T-helper 1 cell treated with Interleukin-12 subunit alpha and Interleukin-12 subunit beta and Interleukin-4 antibody, amounts not matched to agents 30 μg/mL and 1 μg/mL, for 36 hours (primary cell): ENCODE measurements at regions not wholly inside any gene's neighbourhood (a gene's known extent, or its start where the extent isn't known, plus 50 kb on each side); places are given as distances from the start of the nearest gene placed in this dataset.
"Not testable (repeated sequence)": the region's sequence is repeated elsewhere in the genome, so short reads cannot be mapped to it uniquely, and the experiment has no call there.

Source experiments
- H3K27ac Mint-ChIP-seq: one replicate; pipeline ENCODE4 v1.8.0; 2021; ENCODE audit warnings: mild to moderate bottlenecking, mixed read lengths
- H3K27me3 Mint-ChIP-seq: one replicate; pipeline ENCODE4 v1.8.0; 2021; ENCODE audit warnings: low read depth, mixed read lengths
- H3K36me3 Mint-ChIP-seq: one replicate; pipeline ENCODE4 v1.8.0; 2021; ENCODE audit warnings: low read depth, mixed read lengths
- H3K4me1 Mint-ChIP-seq: one replicate; pipeline ENCODE4 v1.8.0; 2021; ENCODE audit warnings: low read depth, mixed read lengths
- H3K4me3 Mint-ChIP-seq: one replicate; pipeline ENCODE4 v1.8.0; 2021; ENCODE audit warnings: mild to moderate bottlenecking, moderate library complexity, mixed read lengths
- H3K9me3 Mint-ChIP-seq: one replicate; pipeline ENCODE4 v1.8.0; 2021; ENCODE audit warnings: mixed read lengths

DNA sequence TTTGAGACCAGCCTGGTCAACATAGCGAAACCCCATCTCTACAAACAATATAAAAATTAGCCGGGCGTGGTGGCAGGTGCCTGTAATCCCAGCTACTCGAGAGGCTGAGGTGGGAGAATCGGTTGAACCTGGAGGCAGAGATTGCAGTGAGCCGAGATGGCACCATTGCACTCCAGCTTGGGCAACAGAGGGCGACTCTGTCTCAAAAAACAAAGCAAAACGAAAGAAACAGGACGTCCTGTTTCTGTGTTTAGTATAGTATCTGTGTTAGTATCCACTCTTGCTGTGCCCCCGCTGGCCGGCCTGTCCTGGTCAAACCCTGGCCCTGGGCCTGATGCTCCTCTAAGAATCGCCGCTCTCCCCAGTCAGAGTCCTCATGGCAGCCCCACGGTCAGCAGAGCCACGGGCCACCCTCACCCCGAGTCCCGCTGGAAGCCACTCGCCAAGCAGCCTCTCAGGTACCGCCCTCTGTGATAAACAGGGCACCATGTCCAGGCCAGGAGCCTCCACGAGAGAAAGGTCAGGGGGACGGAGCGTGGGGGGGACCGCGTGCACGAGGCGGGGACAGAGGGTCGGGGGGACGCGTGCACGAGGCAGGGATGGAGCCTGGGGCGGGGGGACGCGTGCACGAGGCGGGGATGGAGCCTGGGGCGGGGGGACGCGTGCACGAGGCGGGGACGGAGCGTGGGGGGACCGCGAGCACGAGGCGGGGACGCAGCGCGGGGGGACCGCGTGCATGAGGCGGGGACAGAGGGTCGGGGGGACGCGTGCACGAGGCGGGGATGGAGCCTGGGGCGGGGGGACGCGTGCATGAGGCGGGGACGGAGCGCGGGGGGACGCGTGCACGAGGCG lies 384.5 kb downstream of the SMOC2 start:
- Mint-ChIP-seq H3K36me3 (no peaks in the 10 kb centered on the region), H3K9me3 (no peaks in the 10 kb centered on the region), H3K4me1 (no peaks in the 10 kb centered on the region), H3K27ac (no peak overlapping the region), H3K4me3 (no peak overlapping the region), H3K27me3 (no peaks in the 10 kb centered on the region)

- Mint-ChIP-seq H3K27me3 (no peaks in the 10 kb centered on the region), H3K4me3 (no peak overlapping the region), H3K9me3 (no peaks in the 10 kb centered on the region), H3K27ac (no peak overlapping the region), H3K4me1 (no peaks in the 10 kb centered on the region), H3K36me3 (no peaks in the 10 kb centered on the region)
Measured at GRCh38 chr6:168823397-168824212, 382.6 kb downstream of the SMOC2 start.

GRCh38 chr6:168822376-168822775 lies 381.4 kb downstream of the SMOC2 start:
- H3K4me3 Mint-ChIP-seq = no peak overlapping the region

DNA sequence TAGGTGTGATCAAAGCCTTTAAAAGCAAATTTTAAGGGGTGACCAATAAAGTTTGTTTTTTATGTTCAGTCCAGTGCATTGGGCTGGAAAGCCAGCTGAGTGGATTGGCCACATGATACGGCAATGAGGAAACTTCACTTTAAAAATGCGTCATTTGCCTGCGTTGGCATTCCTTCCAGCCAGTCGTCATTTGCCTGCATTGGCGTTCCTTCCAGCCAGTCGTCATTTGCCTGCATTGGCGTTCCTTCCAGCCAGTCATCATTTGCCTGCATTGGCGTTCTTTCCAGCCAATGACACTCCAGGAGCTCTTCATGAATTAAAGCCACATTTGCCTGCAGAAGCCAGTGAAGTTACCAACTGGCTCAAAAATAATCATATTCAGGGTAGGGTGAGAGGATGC lies 378.6 kb downstream of the SMOC2 start:
- Mint-ChIP-seq H3K4me1 (no peaks in the 10 kb centered on the region), H3K9me3 (peaks cover 3% of the 10 kb centered on the region), H3K36me3 (no peaks in the 10 kb centered on the region), H3K4me3 (no peak overlapping the region), H3K27me3 (no peaks in the 10 kb centered on the region), H3K27ac (no peak overlapping the region)

More at GRCh38 chr6:168822376-168822775, 381.4 kb downstream of the SMOC2 start:
- H3K4me1 Mint-ChIP-seq = no peaks in the 10 kb centered on the region
- H3K9me3 Mint-ChIP-seq = no peaks in the 10 kb centered on the region
- H3K36me3 Mint-ChIP-seq = no peaks in the 10 kb centered on the region
- no peak overlapping the region for H3K27ac Mint-ChIP-seq
- no peaks in the 10 kb centered on the region for H3K27me3 Mint-ChIP-seq

GRCh38 chr6:168817558-168818159 lies 376.7 kb downstream of the SMOC2 start:
- Mint-ChIP-seq H3K36me3 (no peaks in the 10 kb centered on the region), H3K9me3 (peaks cover 3% of the 10 kb centered on the region)

GRCh38 chr6:168815229-168815628 lies 374.2 kb downstream of the SMOC2 start:
- H3K27me3 Mint-ChIP-seq = no peaks in the 10 kb centered on the region
- no peaks in the 10 kb centered on the region for H3K36me3 Mint-ChIP-seq
- H3K4me1 Mint-ChIP-seq = no peaks in the 10 kb centered on the region
- H3K9me3 Mint-ChIP-seq = peaks cover 3% of the 10 kb centered on the region
- no peak overlapping the region for H3K27ac Mint-ChIP-seq
- no peak overlapping the region for H3K4me3 Mint-ChIP-seq

More at GRCh38 chr6:168817558-168818159, 376.7 kb downstream of the SMOC2 start:
- no peak overlapping the region for H3K4me3 Mint-ChIP-seq
- H3K27me3 Mint-ChIP-seq = no peaks in the 10 kb centered on the region
- no peak overlapping the region for H3K27ac Mint-ChIP-seq
- no peaks in the 10 kb centered on the region for H3K4me1 Mint-ChIP-seq

- Mint-ChIP-seq H3K9me3 (no peaks in the 10 kb centered on the region), H3K4me3 (no peak overlapping the region), H3K4me1 (no peaks in the 10 kb centered on the region), H3K27me3 (no peaks in the 10 kb centered on the region), H3K27ac (no peak overlapping the region), H3K36me3 (no peaks in the 10 kb centered on the region)
Measured at GRCh38 chr6:168808232-168808631, 367.2 kb downstream of the SMOC2 start.

DNA sequence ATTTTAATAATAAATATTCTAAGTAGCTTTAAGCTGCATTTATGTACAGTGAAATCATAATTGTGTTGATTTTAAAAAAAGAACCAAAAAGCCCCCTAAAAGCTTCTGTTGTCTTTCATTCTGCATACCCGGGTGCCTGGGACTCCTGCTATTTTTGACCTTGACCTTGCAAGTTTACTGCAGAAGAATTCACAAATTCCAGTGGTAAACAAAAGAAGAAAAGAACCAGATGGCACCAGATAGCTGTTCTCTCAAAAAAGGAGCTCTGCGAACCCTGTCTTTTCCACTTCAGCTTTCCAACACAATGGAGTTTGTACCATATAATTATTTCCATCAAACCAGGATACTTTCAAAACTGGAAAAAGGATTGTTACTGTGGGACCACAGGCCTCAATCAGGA lies 363.3 kb downstream of the SMOC2 start:
- no peak overlapping the region for H3K27ac Mint-ChIP-seq
- H3K36me3 Mint-ChIP-seq = no peaks in the 10 kb centered on the region
- no peaks in the 10 kb centered on the region for H3K9me3 Mint-ChIP-seq
- no peaks in the 10 kb centered on the region for H3K4me1 Mint-ChIP-seq
- H3K4me3 Mint-ChIP-seq = no peak overlapping the region
- H3K27me3 Mint-ChIP-seq = no peaks in the 10 kb centered on the region

DNA sequence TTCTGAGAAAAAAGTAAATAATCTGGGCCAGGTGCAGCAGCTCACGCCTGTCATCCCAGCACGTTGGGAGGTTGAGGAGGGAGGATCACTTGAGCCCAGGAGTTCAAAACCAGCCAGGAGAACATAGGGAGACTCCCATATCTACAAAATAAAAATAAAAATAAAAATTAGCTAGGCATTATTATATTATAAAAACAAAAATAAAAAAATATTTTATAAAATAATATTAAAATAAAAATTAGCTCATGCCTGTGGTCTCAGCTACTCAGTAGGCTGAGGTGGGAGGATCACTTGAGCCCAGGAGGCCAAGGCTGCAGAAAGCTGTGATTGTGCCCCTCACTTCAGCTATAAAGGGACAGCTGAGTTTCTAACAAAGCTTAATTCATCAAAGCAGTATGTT lies 362.9 kb downstream of the SMOC2 start:
- Mint-ChIP-seq H3K36me3 (no peaks in the 10 kb centered on the region), H3K4me3 (no peak overlapping the region), H3K9me3 (no peaks in the 10 kb centered on the region), H3K27ac (no peak overlapping the region), H3K4me1 (no peaks in the 10 kb centered on the region), H3K27me3 (no peaks in the 10 kb centered on the region)

DNA sequence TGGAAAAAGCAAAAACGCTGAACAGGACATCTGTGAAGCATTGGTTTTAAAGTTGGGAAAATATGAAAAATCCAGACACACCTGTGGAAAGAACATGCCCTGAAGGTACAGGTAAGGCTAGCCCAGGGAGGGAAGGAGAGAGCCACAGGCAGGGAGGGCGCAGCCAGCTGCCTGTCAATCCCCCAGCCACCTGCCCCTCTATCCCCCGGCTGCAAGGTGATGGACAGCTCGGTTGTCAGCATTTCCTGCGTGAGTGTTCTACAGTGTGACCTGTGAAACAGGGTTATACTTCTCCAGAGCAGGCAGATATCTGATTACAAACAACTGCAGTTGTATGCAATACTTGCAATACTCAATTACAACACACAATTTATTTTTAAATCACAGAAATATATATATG lies 358.1 kb downstream of the SMOC2 start:
- Mint-ChIP-seq H3K36me3 (no peaks in the 10 kb centered on the region), H3K27me3 (no peaks in the 10 kb centered on the region), H3K4me3 (no peak overlapping the region), H3K4me1 (no peaks in the 10 kb centered on the region), H3K27ac (no peak overlapping the region), H3K9me3 (no peaks in the 10 kb centered on the region)

GRCh38 chr6:168796106-168796505 lies 355.1 kb downstream of the SMOC2 start:
- Mint-ChIP-seq H3K27ac (no peak overlapping the region), H3K4me3 (no peak overlapping the region), H3K36me3 (no peaks in the 10 kb centered on the region)

GRCh38 chr6:168795611-168796010 lies 354.6 kb downstream of the SMOC2 start:
- not testable (repeated sequence) for H3K36me3 Mint-ChIP-seq, H3K4me1 Mint-ChIP-seq, H3K4me3 Mint-ChIP-seq

More at GRCh38 chr6:168796106-168796505, 355.1 kb downstream of the SMOC2 start:
- Mint-ChIP-seq H3K4me1 (no peaks in the 10 kb centered on the region), H3K9me3 (no peaks in the 10 kb centered on the region), H3K27me3 (no peaks in the 10 kb centered on the region)

GRCh38 chr6:168794491-168794890 lies 353.5 kb downstream of the SMOC2 start:
- Mint-ChIP-seq H3K27me3 (no peaks in the 10 kb centered on the region), H3K9me3 (no peaks in the 10 kb centered on the region), H3K4me3 (no peak overlapping the region), H3K27ac (no peak overlapping the region), H3K36me3 (no peaks in the 10 kb centered on the region), H3K4me1 (no peaks in the 10 kb centered on the region)

More at GRCh38 chr6:168795611-168796010, 354.6 kb downstream of the SMOC2 start:
- not testable (repeated sequence) for H3K9me3 Mint-ChIP-seq, H3K27ac Mint-ChIP-seq, H3K27me3 Mint-ChIP-seq

DNA sequence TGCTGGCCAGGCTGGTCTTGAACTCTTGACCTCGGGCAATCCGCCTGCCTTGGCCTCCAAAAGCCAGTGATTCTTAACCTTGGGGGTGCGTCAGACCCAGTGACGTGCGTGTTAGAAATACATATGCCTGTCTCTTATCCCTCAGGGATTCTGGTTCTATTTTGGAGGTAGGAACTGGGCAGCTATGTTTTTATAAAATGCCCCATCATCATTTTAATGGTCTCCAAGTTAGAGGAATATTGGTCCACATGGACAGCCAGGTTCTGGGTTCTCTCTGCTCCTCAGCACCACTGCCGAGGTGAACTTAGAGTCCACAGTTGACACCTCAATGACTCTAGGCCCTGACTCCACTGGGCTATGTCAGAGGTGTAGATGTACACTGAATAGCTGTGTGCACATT lies 352.7 kb downstream of the SMOC2 start:
- H3K36me3 Mint-ChIP-seq = no peaks in the 10 kb centered on the region

More for the DNA sequence above, 352.7 kb downstream of the SMOC2 start:
- H3K4me1 Mint-ChIP-seq = no peaks in the 10 kb centered on the region
- H3K4me3 Mint-ChIP-seq = no peak overlapping the region
- no peaks in the 10 kb centered on the region for H3K27me3 Mint-ChIP-seq
- H3K27ac Mint-ChIP-seq = no peak overlapping the region
- H3K9me3 Mint-ChIP-seq = no peaks in the 10 kb centered on the region
